ENCODE measurements at regions not wholly inside any gene's neighbourhood (a gene's known extent, or its start where the extent isn't known, plus 50 kb on each side); places are given as distances from the start of the nearest gene placed in this dataset.

- no peak for TF ChIP-seq CTCF (IDR thresholded peaks at IDR 0.05)
- TF ChIP-seq EP300 (IDR thresholded peaks at IDR 0.05; ENCODE audit: low read depth), result no peak
- TF ChIP-seq POLR2A (IDR thresholded peaks at IDR 0.05), result no peak
These were observed 315.1 kb downstream of the NEBL start for GRCh38 chr10:20582041-20582440.
